ENCODE measurements at regions not wholly inside any gene's neighbourhood (a gene's known extent, or its start where the extent isn't known, plus 50 kb on each side); places are given as distances from the start of the nearest gene placed in this dataset.

- ATAC-seq (no peak), DNase-seq (ENCODE audit: low spot score) (no peak)
- POLR2A ChIA-PET, result no interaction called here
- no peak overlapping the region for H3K4me3 Mint-ChIP-seq
- TF ChIP-seq USF2 (CRISPR knock-in tag; IDR thresholded peaks at IDR 0.05) (no peak), KAT7 (CRISPR knock-in tag; IDR thresholded peaks at IDR 0.05; ENCODE audit: borderline replicate concordance) (no peak), PRDM15 (CRISPR knock-in tag; IDR thresholded peaks at IDR 0.05) (no peak), GTF2I (CRISPR knock-in tag; conservative IDR thresholded peaks at IDR 0.05) (no peak), ZNF121 (CRISPR knock-in tag; IDR thresholded peaks at IDR 0.05) (no peak), PRRX2 (CRISPR knock-in tag; IDR thresholded peaks at IDR 0.05) (no peak)
- H3K4me1 Mint-ChIP-seq, result peaks cover 18% of the 10 kb centered on the region
- H3K27me3 Mint-ChIP-seq (ENCODE audit: low read depth), result no peaks in the 10 kb centered on the region
- no peaks in the 10 kb centered on the region for H3K9me3 Mint-ChIP-seq
- no peaks in the 10 kb centered on the region for H3K36me3 Mint-ChIP-seq
- H3K27ac Mint-ChIP-seq, result no peak overlapping the region
- CTCF ChIA-PET, result no interaction called here
Observed at GRCh38 chr9:115864581-115864980, 289.0 kb upstream of the PAPPA start.

GRCh38 chr9:115867326-115867725, 286.3 kb upstream of the PAPPA start:
- TF ChIP-seq GTF2I (CRISPR knock-in tag; conservative IDR thresholded peaks at IDR 0.05) (no peak), ZNF425 (CRISPR knock-in tag; conservative IDR thresholded peaks at IDR 0.05) (no peak)
- no peak overlapping the region for H3K27ac Mint-ChIP-seq
- H3K36me3 Mint-ChIP-seq, result no peaks in the 10 kb centered on the region
- DNase-seq (ENCODE audit: low spot score) (no peak), ATAC-seq (no peak)
- H3K4me1 Mint-ChIP-seq, result peaks cover 20% of the 10 kb centered on the region
- no peak overlapping the region for H3K4me3 Mint-ChIP-seq
- ChIA-PET POLR2A (no interaction called here), CTCF (no interaction called here)
- H3K9me3 Mint-ChIP-seq, result no peaks in the 10 kb centered on the region
- H3K27me3 Mint-ChIP-seq (ENCODE audit: low read depth), result no peaks in the 10 kb centered on the region

GRCh38 chr9:115877852-115878438, 275.6 kb upstream of the PAPPA start:
- no peak for DNase-seq (ENCODE audit: low spot score)
- ChIA-PET CTCF (interaction anchor here (0.7 to 1.0 kb wide), 2 partner anchors 183 to 270 kb away, joined by 3 read pairs; no protein-coding TSS in a partner anchor), POLR2A (no interaction called here)
- peak; percentile 75 for ATAC-seq
- Mint-ChIP-seq H3K36me3 (peaks cover 6% of the 10 kb centered on the region), H3K27me3 (ENCODE audit: low read depth) (no peaks in the 10 kb centered on the region), H3K9me3 (peaks cover 42% of the 10 kb centered on the region), H3K4me1 (peaks cover 23% of the 10 kb centered on the region), H3K27ac (no peak overlapping the region), H3K4me3 (no peak overlapping the region)
- TF ChIP-seq FOXP4 (CRISPR knock-in tag; IDR thresholded peaks at IDR 0.05) (no peak), SMAD4 (CRISPR knock-in tag; IDR thresholded peaks at IDR 0.05) (no peak), CTCF (IDR thresholded peaks at IDR 0.05) (no peak), CDX4 (CRISPR knock-in tag; IDR thresholded peaks at IDR 0.05; ENCODE audit: borderline replicate concordance) (no peak), IRF1 (CRISPR knock-in tag; IDR thresholded peaks at IDR 0.05) (no peak), ELF4 (CRISPR knock-in tag; IDR thresholded peaks at IDR 0.05; ENCODE audit: low read depth) (no peak), ZNF281 (CRISPR knock-in tag; IDR thresholded peaks at IDR 0.05) (no peak), ZBTB21 (CRISPR knock-in tag; IDR thresholded peaks at IDR 0.05; ENCODE audit: borderline replicate concordance) (no peak), SP1 (CRISPR knock-in tag; conservative IDR thresholded peaks at IDR 0.05) (no peak)
